Kidney epithelial cell (primary cell): ENCODE measurements at regions not wholly inside any gene's neighbourhood (a gene's known extent, or its start where the extent isn't known, plus 50 kb on each side); places are given as distances from the start of the nearest gene placed in this dataset.
"Not testable (repeated sequence)": the region's sequence is repeated elsewhere in the genome, so short reads cannot be mapped to it uniquely, and the experiment has no call there.

ENCODE experiments used
- DNase-seq: peaks from one replicate; pipeline ENCODE4 v3.0.0-alpha.2; 2010; ENCODE audit warnings: low read depth
- H3K27me3 ChIP-seq: 2 replicates; pipeline ENCODE4 v1.6.0; 2011; ENCODE audit warnings: low read length; ENCODE audit not compliant: control insufficient read depth, insufficient read depth
- H3K36me3 ChIP-seq: 2 replicates; pipeline ENCODE4 v1.5.1; 2011; ENCODE audit warnings: low read length; ENCODE audit not compliant: control insufficient read depth, insufficient read depth
- H3K4me3 ChIP-seq: 2 replicates; pipeline ENCODE4 v1.5.1; 2011; ENCODE audit warnings: low read depth, mild to moderate bottlenecking, control low read depth, low read length
- CTCF ChIP-seq: IDR thresholded peaks from 2 replicates; pipeline ENCODE4 v1.5.1; 2011; ENCODE audit warnings: mild to moderate bottlenecking, moderate library complexity, low read length, control low read depth, inconsistent platforms; ENCODE audit not compliant: insufficient read depth, poor library complexity, severe bottlenecking

- no peak for TF ChIP-seq CTCF
- H3K36me3 ChIP-seq = no peaks in the 10 kb centered on the region
- H3K4me3 ChIP-seq = peak overlapping the region; percentile 9
- no peaks in the 10 kb centered on the region for H3K27me3 ChIP-seq
- DNase-seq = no peak
These were observed 242.7 kb downstream of the ASXL3 start for GRCh38 chr18:33820517-33821371.

GRCh38 chr18:33819692-33820343, 241.8 kb downstream of the ASXL3 start:
- DNase-seq, H3K4me3 ChIP-seq, H3K36me3 ChIP-seq, H3K27me3 ChIP-seq: not testable (repeated sequence)

GRCh38 chr18:33818145-33818544, 240.1 kb downstream of the ASXL3 start:
- H3K4me3 ChIP-seq = no peak overlapping the region
- no peak for DNase-seq
- H3K36me3 ChIP-seq = no peaks in the 10 kb centered on the region
- no peaks in the 10 kb centered on the region for H3K27me3 ChIP-seq
- TF ChIP-seq CTCF = no peak

GRCh38 chr18:33817096-33817495, 239.1 kb downstream of the ASXL3 start:
- no peaks in the 10 kb centered on the region for H3K27me3 ChIP-seq
- H3K36me3 ChIP-seq = no peaks in the 10 kb centered on the region
- no peak overlapping the region for H3K4me3 ChIP-seq
- peak; percentile 35 for DNase-seq
- TF ChIP-seq CTCF = no peak

DNA sequence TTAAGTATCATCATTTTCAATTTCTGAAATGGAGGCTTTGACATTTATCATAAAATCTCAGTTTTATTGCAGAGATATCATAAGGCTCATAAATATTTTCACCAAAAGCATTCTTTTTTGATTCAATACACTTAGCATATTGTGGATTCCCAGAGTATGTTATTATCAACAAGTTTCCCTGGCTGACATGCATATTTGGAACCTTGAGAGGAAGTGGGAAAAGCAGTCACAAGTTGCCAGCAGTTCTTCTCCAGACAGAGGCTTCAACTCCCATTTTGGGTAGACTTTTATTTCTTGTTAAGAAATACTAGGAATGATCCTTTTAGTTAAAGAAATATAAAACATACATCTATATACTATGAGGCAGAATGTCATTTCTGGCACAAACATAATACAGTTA, 236.5 kb downstream of the ASXL3 start:
- TF ChIP-seq CTCF = no peak
- Histone ChIP-seq H3K27me3 (no peaks in the 10 kb centered on the region), H3K4me3 (no peak overlapping the region), H3K36me3 (no peaks in the 10 kb centered on the region)
- no peak for DNase-seq

GRCh38 chr18:33812186-33812585, 234.2 kb downstream of the ASXL3 start:
- TF ChIP-seq CTCF = no peak
- DNase-seq = no peak
- H3K27me3 ChIP-seq = no peaks in the 10 kb centered on the region
- no peaks in the 10 kb centered on the region for H3K36me3 ChIP-seq
- H3K4me3 ChIP-seq = no peak overlapping the region
